H1 (cell line): ENCODE measurements at regions not wholly inside any gene's neighbourhood (a gene's known extent, or its start where the extent isn't known, plus 50 kb on each side); places are given as distances from the start of the nearest gene placed in this dataset.

Experiments used
- CTCF ChIA-PET: fragments of 300-600 bp; sonication (Branson Sonifier 250); formaldehyde crosslinking; loops from one replicate; lab custom pipeline; 2021; ENCODE audit not compliant: partially characterized antibody; lab: Charles Lee
- POLR2A ChIA-PET: fragments of 300-600 bp; sonication (Branson Sonifier 250); formaldehyde crosslinking; loops from one replicate; lab custom pipeline; 2021; ENCODE audit warnings: inconsistent platforms; ENCODE audit not compliant: partially characterized antibody; lab: Charles Lee
- DNase-seq, 2 experiments: peaks; one replicate each; pipeline versions ENCODE4 v3.0.0 to v3.0.0-alpha.2; 2010 to 2022; ENCODE audit warnings: low spot score in 2 of 2, low read depth in 1 of 2, mixed read lengths in 1 of 2
- FAIRE-seq: peaks from 2 replicates; lab custom pipeline; 2011; peaks lifted over from hg19 to GRCh38; lab: Jason Lieb, UNC
- H2AFZ ChIP-seq: 2 replicates; pipeline ENCODE4 v1.8.1; 2012; ENCODE audit warnings: low read length, inconsistent platforms
- H2AK5ac ChIP-seq: 2 replicates; pipeline ENCODE4 v1.6.1; 2013; ENCODE audit warnings: low read depth, low read length
- H2BK120ac ChIP-seq: replicated peaks from 2 replicates; pipeline ENCODE3; 2013; ENCODE audit warnings: low read depth, low read length, inconsistent platforms
- H2BK12ac ChIP-seq: 2 replicates; pipeline ENCODE4 v1.6.1; 2013; ENCODE audit warnings: low read depth, low read length
- H2BK15ac ChIP-seq: 2 replicates; pipeline ENCODE4 v1.6.1; 2013; ENCODE audit warnings: low read length
- H2BK20ac ChIP-seq: 2 replicates; pipeline ENCODE4 v1.6.1; 2013; ENCODE audit warnings: low read length
- H2BK5ac ChIP-seq: 2 replicates; pipeline ENCODE4 v1.6.1; 2013; ENCODE audit warnings: low read depth, low read length
- H3K14ac ChIP-seq: 2 replicates; pipeline ENCODE4 v1.6.1; 2013; ENCODE audit warnings: inconsistent platforms; ENCODE audit not compliant: insufficient read length
- H3K18ac ChIP-seq: 2 replicates; pipeline ENCODE4 v1.6.1; 2013; ENCODE audit warnings: low read length; ENCODE audit errors: extremely low read depth
- H3K23ac ChIP-seq: 2 replicates; pipeline ENCODE4 v1.6.1; 2013; ENCODE audit warnings: inconsistent platforms; ENCODE audit not compliant: insufficient read length
- H3K23me2 ChIP-seq: 2 replicates; pipeline ENCODE4 v1.6.1; 2013; ENCODE audit warnings: low read depth, low read length
- H3K27ac ChIP-seq: 2 replicates; pipeline ENCODE4 v1.6.1; 2011; ENCODE audit warnings: low read depth, low read length, inconsistent platforms
- H3K27me3 ChIP-seq, 4 experiments: replicated peaks in 1 of 4; 1 replicate in 1 of 4; 2 replicates in 3 of 4; pipeline versions ENCODE4 v1.6.1 to v1.8.1; 2011 to 2013; ENCODE audit warnings: low read length in 3 of 4, mild to moderate bottlenecking in 3 of 4, inconsistent platforms in 2 of 4, mixed read lengths in 2 of 4, moderate library complexity in 1 of 4; ENCODE audit not compliant: control insufficient read depth in 3 of 4, insufficient read depth in 3 of 4; ENCODE audit errors: extremely low read depth in 1 of 4
- H3K36me3 ChIP-seq, 4 experiments: 2 replicates each; pipeline versions ENCODE4 v1.6.1 to v1.8.1; 2011 to 2013; ENCODE audit warnings: mild to moderate bottlenecking in 4 of 4, low read length in 3 of 4, moderate library complexity in 2 of 4, control low read depth in 1 of 4, inconsistent platforms in 1 of 4; ENCODE audit not compliant: insufficient read depth in 4 of 4, control insufficient read depth in 2 of 4
- H3K4ac ChIP-seq: replicated peaks from 2 replicates; pipeline ENCODE3; 2013; ENCODE audit warnings: low read length, low read depth, mixed read lengths, inconsistent platforms; ENCODE audit not compliant: insufficient read length
- H3K4me1 ChIP-seq, 4 experiments: replicated peaks in 1 of 4; 1 replicate in 1 of 4; 2 replicates in 3 of 4; pipeline versions ENCODE4 v1.6.1 to v1.8.1; 2011 to 2013; ENCODE audit warnings: low read length in 3 of 4, inconsistent platforms in 2 of 4, mixed read lengths in 1 of 4; ENCODE audit not compliant: insufficient read depth in 4 of 4, control insufficient read depth in 3 of 4
- H3K4me2 ChIP-seq, 2 experiments: 2 replicates each; pipeline versions ENCODE4 v1.6.1 to v1.8.1; 2011 to 2013; ENCODE audit warnings: low read depth in 2 of 2, low read length in 2 of 2, control low read depth in 1 of 2, inconsistent platforms in 1 of 2, mild to moderate bottlenecking in 1 of 2; ENCODE audit not compliant: insufficient read depth in 1 of 2
- H3K4me3 ChIP-seq, 4 experiments: fragments of 200-600, 300-600 bp in 1 of 4; sonication (generic), shearing (Covaris generic), sonication (Bioruptor Twin) in 1 of 4; 2 replicates each; pipeline versions ENCODE4 v1.5.1 to v1.8.1; 2011 to 2016; ENCODE audit warnings: low read length in 4 of 4, low read depth in 3 of 4, control low read depth in 2 of 4, inconsistent platforms in 2 of 4, mild to moderate bottlenecking in 2 of 4, mixed read lengths in 1 of 4, moderate library complexity in 1 of 4; ENCODE audit not compliant: insufficient read depth in 2 of 4; ENCODE audit errors: extremely low read depth in 1 of 4
- H3K56ac ChIP-seq: replicated peaks from 2 replicates; pipeline ENCODE3; 2013; ENCODE audit warnings: low read depth, mild to moderate bottlenecking, mixed read lengths, low read length, inconsistent platforms; ENCODE audit not compliant: insufficient read length
- H3K79me1 ChIP-seq: 2 replicates; pipeline ENCODE4 v1.6.1; 2013; ENCODE audit warnings: low read depth, low read length, control low read depth
- H3K79me2 ChIP-seq, 2 experiments: 2 replicates each; pipeline versions ENCODE4 v1.6.1 to v1.8.1; 2012 to 2013; ENCODE audit warnings: low read length in 2 of 2, mild to moderate bottlenecking in 2 of 2, inconsistent platforms in 1 of 2; ENCODE audit not compliant: insufficient read depth in 2 of 2, control insufficient read depth in 1 of 2
- H3K9ac ChIP-seq, 4 experiments: replicated peaks in 1 of 4; 1 replicate in 1 of 4; 2 replicates in 3 of 4; pipeline versions ENCODE4 v1.6.1 to v1.8.1; 2011 to 2013; ENCODE audit warnings: low read depth in 3 of 4, low read length in 3 of 4, control low read depth in 2 of 4, mild to moderate bottlenecking in 2 of 4, moderate library complexity in 2 of 4, inconsistent platforms in 1 of 4; ENCODE audit errors: extremely low read depth in 1 of 4
- H3K9me3 ChIP-seq, 2 experiments: 2 replicates each; pipeline versions ENCODE4 v1.6.1 to v1.8.1; 2012 to 2013; ENCODE audit warnings: mild to moderate bottlenecking in 2 of 2, moderate library complexity in 2 of 2, control low read depth in 1 of 2, inconsistent platforms in 1 of 2, low read depth in 1 of 2, low read length in 1 of 2, mixed read lengths in 1 of 2; ENCODE audit not compliant: insufficient read depth in 2 of 2
- H4K20me1 ChIP-seq, 2 experiments: replicated peaks in 1 of 2; 2 replicates each; pipeline versions ENCODE3 to v1.8.1; 2011 to 2013; ENCODE audit warnings: inconsistent platforms in 2 of 2, low read length in 2 of 2, mild to moderate bottlenecking in 1 of 2; ENCODE audit not compliant: insufficient read depth in 2 of 2, control insufficient read depth in 1 of 2
- H4K5ac ChIP-seq: 2 replicates; pipeline ENCODE4 v1.6.1; 2013; ENCODE audit warnings: low read length, low read depth, mixed read lengths, inconsistent platforms; ENCODE audit not compliant: insufficient read length
- H4K8ac ChIP-seq: 2 replicates; pipeline ENCODE4 v1.8.0; 2013; ENCODE audit warnings: mild to moderate bottlenecking, moderate library complexity, low read length, inconsistent platforms; ENCODE audit not compliant: insufficient read depth; ENCODE audit errors: extremely low read depth
- H4K91ac ChIP-seq: replicated peaks from 2 replicates; pipeline ENCODE3; 2013; ENCODE audit warnings: low read length, mixed read lengths, inconsistent platforms; ENCODE audit not compliant: insufficient read length
- BACH1 ChIP-seq: IDR thresholded peaks from 2 replicates; pipeline ENCODE4 v1.6.1; 2012; ENCODE audit warnings: low read length, improper control_type of control experiment
- CBX5 ChIP-seq: fragments of 300-800, 300-1000 bp; sonication (generic); IDR thresholded peaks from 2 replicates; pipeline ENCODE4 v1.7.1; 2016; ENCODE audit warnings: antibody characterized with exemption, low read length, low read depth
- CEBPB ChIP-seq: IDR thresholded peaks from 2 replicates; pipeline ENCODE4 v1.6.1; 2012; ENCODE audit warnings: low read depth, low read length
- HDAC2 ChIP-seq, 2 experiments: fragments of 300-600 bp in 1 of 2; sonication (generic) in 1 of 2; IDR thresholded peaks; 2 replicates each; pipeline ENCODE4 v1.6.1; 2011 to 2012; ENCODE audit warnings: low read depth in 2 of 2, low read length in 2 of 2, mild to moderate bottlenecking in 2 of 2, moderate library complexity in 2 of 2, borderline replicate concordance in 1 of 2, inconsistent platforms in 1 of 2
- KDM5A ChIP-seq: fragments of 200-600 bp; IDR thresholded peaks from 2 replicates; pipeline ENCODE4 v1.7.1; 2012; ENCODE audit warnings: mild to moderate bottlenecking, low read length, inconsistent platforms, mixed read lengths
- NANOG ChIP-seq: IDR thresholded peaks from 2 replicates; pipeline ENCODE4 v1.6.1; 2011; ENCODE audit warnings: low read length, low read depth, mild to moderate bottlenecking, inconsistent platforms; ENCODE audit not compliant: insufficient read depth, poor library complexity, severe bottlenecking
- POLR2AphosphoS5 ChIP-seq: IDR thresholded peaks from 2 replicates; pipeline ENCODE4 v1.6.1; 2011; ENCODE audit warnings: low read depth, low read length
- SIN3A ChIP-seq, 2 experiments: IDR thresholded peaks in 1 of 2; conservative IDR thresholded peaks in 1 of 2; 2 replicates each; pipeline ENCODE4 v1.6.1; 2011 to 2012; ENCODE audit warnings: low read length in 2 of 2, improper control_type of control experiment in 1 of 2, low read depth in 1 of 2, mild to moderate bottlenecking in 1 of 2
- TAF7 ChIP-seq: optimal IDR thresholded peaks from 2 replicates; pipeline ENCODE3; 2011; ENCODE audit warnings: low read depth, mild to moderate bottlenecking, inconsistent platforms, low read length, moderate library complexity, borderline replicate concordance
- WGBS, 2 experiments: shearing (Covaris generic) in 1 of 2; methylation state at CpG; one replicate each; pipeline versions ENCODE4 v1.1.6 to v1.1.7; 2013 to 2015; ENCODE audit warnings: low lambda C conversion rate in 2 of 2, mixed read lengths in 2 of 2, inconsistent platforms in 1 of 2, low coverage in 1 of 2, missing lambda C conversion rate in 1 of 2; ENCODE audit not compliant: insufficient replicate concordance in 2 of 2, insufficient coverage in 1 of 2, insufficient read length in 1 of 2; ENCODE audit errors: extremely low coverage in 1 of 2, missing lambda C conversion rate in 1 of 2; 5-methylcytosine and 5-hydroxymethylcytosine counted together
- TF ChIP-seq, protein P1 (sequence below): IDR thresholded peaks from 2 replicates; pipeline ENCODE4 v1.6.1; 2011; ENCODE audit warnings: low read length, improper control_type of control experiment
- TF ChIP-seq, protein P2 (sequence below): IDR thresholded peaks from 2 replicates; pipeline ENCODE4 v1.6.1; 2012; ENCODE audit warnings: low read length, inconsistent platforms

DNA sequence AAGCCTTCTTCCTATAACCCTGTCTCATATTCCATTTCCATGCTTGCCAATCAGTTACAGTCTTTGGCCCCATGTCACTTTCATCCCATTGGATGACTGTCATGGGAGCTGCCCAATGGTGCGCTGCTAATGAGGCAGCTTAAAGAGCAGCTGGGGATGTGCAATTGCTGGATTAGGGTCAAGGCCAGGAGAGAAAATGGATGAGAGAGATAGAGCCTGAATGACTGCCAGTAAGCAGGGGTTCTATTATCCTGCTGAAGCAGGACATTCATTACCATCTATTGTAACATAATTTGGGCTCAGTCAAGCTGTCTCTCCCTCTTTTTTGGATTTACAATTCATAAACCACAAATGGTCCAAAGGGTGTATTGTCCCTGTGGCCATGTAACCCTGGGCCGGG is 909.0 kb downstream of the CENPC start:
- no peak overlapping the region for H2BK20ac ChIP-seq
- H3K4me3 ChIP-seq: no peak overlapping the region
- no peaks in the 10 kb centered on the region for H3K36me3 ChIP-seq
- H2BK15ac ChIP-seq: no peak overlapping the region
- H3K18ac ChIP-seq: no peak overlapping the region
- no peaks in the 10 kb centered on the region for H3K9me3 ChIP-seq
- WGBS, 2 experiments: 74% methylated on average over 2 of the region's 2 CpGs; no CpG with 5 or more reads in 1 of the 2 experiments
- no peak overlapping the region for H3K56ac ChIP-seq
- no peak overlapping the region for H4K5ac ChIP-seq
- H2BK12ac ChIP-seq: no peak overlapping the region
- no peak overlapping the region for H3K9ac ChIP-seq
- H3K23me2 ChIP-seq: no peaks in the 10 kb centered on the region
- CTCF ChIA-PET: interaction anchor here (0.7 to 1.4 kb wide), 2 partner anchors 54 to 1627 kb away, joined by 3 read pairs; no protein-coding TSS in a partner anchor
- no peak overlapping the region for H2AK5ac ChIP-seq
- H3K4me1 ChIP-seq: peaks cover 0 to 2% (median 1%) of the 10 kb centered on the region in 4 experiments; a peak in 1 of 7 replicates
- no peak for DNase-seq
- no peak overlapping the region for H2AFZ ChIP-seq
- no peak overlapping the region for H4K8ac ChIP-seq
- H3K14ac ChIP-seq: no peak overlapping the region
- no peaks in the 10 kb centered on the region for H4K20me1 ChIP-seq
- no peak overlapping the region for H4K91ac ChIP-seq
- peaks cover 0 to 1% (median 0%) of the 10 kb centered on the region in 4 experiments; a peak in 1 of 7 replicates for H3K27me3 ChIP-seq
- H3K23ac ChIP-seq: no peak overlapping the region
- no peak overlapping the region for H3K4ac ChIP-seq
- no peak overlapping the region for H2BK120ac ChIP-seq
- no peaks in the 10 kb centered on the region for H3K79me1 ChIP-seq
- no peak overlapping the region for H3K27ac ChIP-seq
- POLR2A ChIA-PET: no interaction called here
- H3K79me2 ChIP-seq: no peaks in the 10 kb centered on the region
- H3K4me2 ChIP-seq: no peak overlapping the region
- FAIRE-seq: no peak
- no peak overlapping the region for H2BK5ac ChIP-seq
- TF ChIP-seq SIN3A (conservative IDR thresholded peaks at IDR 0.05 in 1 of 2, IDR thresholded peaks at IDR 0.05 in 1 of 2; ENCODE audit: low read depth in 1 of 2, low read length in 2 of 2): no peak
- TF ChIP-seq CEBPB: no peak
- TF ChIP-seq TAF7: no peak
- TF ChIP-seq NANOG: no peak
- TF ChIP-seq POLR2AphosphoS5: no peak
- TF ChIP-seq, protein P1, sequence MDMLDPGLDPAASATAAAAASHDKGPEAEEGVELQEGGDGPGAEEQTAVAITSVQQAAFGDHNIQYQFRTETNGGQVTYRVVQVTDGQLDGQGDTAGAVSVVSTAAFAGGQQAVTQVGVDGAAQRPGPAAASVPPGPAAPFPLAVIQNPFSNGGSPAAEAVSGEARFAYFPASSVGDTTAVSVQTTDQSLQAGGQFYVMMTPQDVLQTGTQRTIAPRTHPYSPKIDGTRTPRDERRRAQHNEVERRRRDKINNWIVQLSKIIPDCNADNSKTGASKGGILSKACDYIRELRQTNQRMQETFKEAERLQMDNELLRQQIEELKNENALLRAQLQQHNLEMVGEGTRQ: no peak
- no peak for TF ChIP-seq HDAC2 (IDR thresholded peaks at IDR 0.05; ENCODE audit: borderline replicate concordance in 1 of 2, low read depth in 2 of 2, low read length in 2 of 2)
- TF ChIP-seq, protein P2, sequence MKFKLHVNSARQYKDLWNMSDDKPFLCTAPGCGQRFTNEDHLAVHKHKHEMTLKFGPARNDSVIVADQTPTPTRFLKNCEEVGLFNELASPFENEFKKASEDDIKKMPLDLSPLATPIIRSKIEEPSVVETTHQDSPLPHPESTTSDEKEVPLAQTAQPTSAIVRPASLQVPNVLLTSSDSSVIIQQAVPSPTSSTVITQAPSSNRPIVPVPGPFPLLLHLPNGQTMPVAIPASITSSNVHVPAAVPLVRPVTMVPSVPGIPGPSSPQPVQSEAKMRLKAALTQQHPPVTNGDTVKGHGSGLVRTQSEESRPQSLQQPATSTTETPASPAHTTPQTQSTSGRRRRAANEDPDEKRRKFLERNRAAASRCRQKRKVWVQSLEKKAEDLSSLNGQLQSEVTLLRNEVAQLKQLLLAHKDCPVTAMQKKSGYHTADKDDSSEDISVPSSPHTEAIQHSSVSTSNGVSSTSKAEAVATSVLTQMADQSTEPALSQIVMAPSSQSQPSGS: no peak
- no peak for TF ChIP-seq KDM5A
- TF ChIP-seq BACH1: no peak
- no peak for TF ChIP-seq CBX5
